ENCODE measurements at regions not wholly inside any gene's neighbourhood (a gene's known extent, or its start where the extent isn't known, plus 50 kb on each side); places are given as distances from the start of the nearest gene placed in this dataset.

GRCh38 chr13:90532861-90533492 lies 814.5 kb upstream of the MIR17HG start:
- no peaks in the 10 kb centered on the region for H3K27me3 ChIP-seq (ENCODE audit: control insufficient read depth, insufficient read depth, low read length)
- H3K79me1 ChIP-seq (ENCODE audit: low read depth in 1 of 2, low read length in 2 of 2) = no peaks in the 10 kb centered on the region
- H2AK5ac ChIP-seq (ENCODE audit: low read depth, low read length) = no peak overlapping the region
- no peak overlapping the region for H3K23ac ChIP-seq (ENCODE audit: low read depth, low read length)
- H3K4ac ChIP-seq (ENCODE audit: low read depth, low read length) = no peak overlapping the region
- ChIA-PET POLR2A (ENCODE audit: unreplicated experiment) (no interaction called here), CTCF (interaction anchor here (0.6 kb wide), 1 partner anchor 1649 kb away, joined by 6 read pairs; no protein-coding TSS in a partner anchor)
- dilution Hi-C loops (cut with HindIII; ENCODE audit: low sequenced_read_pairs, unreplicated experiment) = no loop called here
- BruUV-seq (replicated peaks) = no TSS peak
- no peak overlapping the region for H2BK120ac ChIP-seq (ENCODE audit: low read depth, low read length)
- no peak overlapping the region for H3K9ac ChIP-seq (ENCODE audit: low read depth, low read length)
- no peak overlapping the region for H4K8ac ChIP-seq (ENCODE audit: low read depth in 2 of 2, low read length in 2 of 2)
- intact Hi-C loops (cut with micrococcal nuclease) = no loop called here
- no peak overlapping the region for H2BK15ac ChIP-seq (ENCODE audit: low read depth, low read length)
- no peak overlapping the region for H2BK5ac ChIP-seq (ENCODE audit: low read depth, low read length, poor library complexity, severe bottlenecking)
- in situ Hi-C loops (cut with MboI; ENCODE audit: low sequenced_read_pairs) = no loop called here
- no peaks in the 10 kb centered on the region for H3K4me1 ChIP-seq (ENCODE audit: control insufficient read depth, insufficient read depth, low read length)
- H3K36me3 ChIP-seq (ENCODE audit: control insufficient read depth, insufficient read depth, low read length) = no peaks in the 10 kb centered on the region
- no peaks in the 10 kb centered on the region; the same call in 1 of the 2 replicates for H3K9me3 ChIP-seq (ENCODE audit: control insufficient read depth, insufficient read depth, low read length)
- H3K4me3 ChIP-seq (ENCODE audit: insufficient read depth, low read depth, low read length) = no peak overlapping the region
- H3K27ac ChIP-seq (ENCODE audit: insufficient read depth, low read length) = no peak overlapping the region
- no peaks in the 10 kb centered on the region for H3K9me1 ChIP-seq (ENCODE audit: insufficient read depth, low read length)
- no peak overlapping the region for H3K18ac ChIP-seq (ENCODE audit: low read depth, low read length)
- H4K20me1 ChIP-seq (ENCODE audit: insufficient read depth, low read length) = no peaks in the 10 kb centered on the region
- no peak overlapping the region for H3K56ac ChIP-seq (ENCODE audit: extremely low read depth, insufficient read depth, low read length)
- TF ChIP-seq FOS (IDR thresholded peaks at IDR 0.05; ENCODE audit: low read depth, low read length) (no peak), POLR2A (IDR thresholded peaks at IDR 0.05; ENCODE audit: low read depth, low read length) (no peak)
- H2AFZ ChIP-seq (replicated peaks; ENCODE audit: low read length, poor library complexity) = no peak overlapping the region
- H2BK20ac ChIP-seq (ENCODE audit: low read depth, low read length) = no peak overlapping the region
- ATAC-seq (ENCODE audit: low read depth) = no peak
- no peak overlapping the region for H2AK9ac ChIP-seq (replicated peaks; ENCODE audit: low read depth, low read length, poor library complexity)
- no peak overlapping the region for H3K14ac ChIP-seq (replicated peaks; ENCODE audit: low read depth, low read length)
- no peak for DNase-seq
- no CpG with 5 or more reads among the region's 2 CpGs for WGBS, 2 experiments (ENCODE audit: extremely low coverage in 2 of 2, insufficient read length in 1 of 2)
- no peak overlapping the region for H3K4me2 ChIP-seq (ENCODE audit: low read depth, low read length)
- H4K91ac ChIP-seq (ENCODE audit: insufficient read depth, low read depth, low read length) = no peak overlapping the region
- no peak overlapping the region for H4K5ac ChIP-seq (ENCODE audit: low read depth, low read length)

All from IMR-90 (cell line).